ENCODE measurements at regions not wholly inside any gene's neighbourhood (a gene's known extent, or its start where the extent isn't known, plus 50 kb on each side); places are given as distances from the start of the nearest gene placed in this dataset.
"Not testable (repeated sequence)": the region's sequence is repeated elsewhere in the genome, so short reads cannot be mapped to it uniquely, and the experiment has no call there.

DNA sequence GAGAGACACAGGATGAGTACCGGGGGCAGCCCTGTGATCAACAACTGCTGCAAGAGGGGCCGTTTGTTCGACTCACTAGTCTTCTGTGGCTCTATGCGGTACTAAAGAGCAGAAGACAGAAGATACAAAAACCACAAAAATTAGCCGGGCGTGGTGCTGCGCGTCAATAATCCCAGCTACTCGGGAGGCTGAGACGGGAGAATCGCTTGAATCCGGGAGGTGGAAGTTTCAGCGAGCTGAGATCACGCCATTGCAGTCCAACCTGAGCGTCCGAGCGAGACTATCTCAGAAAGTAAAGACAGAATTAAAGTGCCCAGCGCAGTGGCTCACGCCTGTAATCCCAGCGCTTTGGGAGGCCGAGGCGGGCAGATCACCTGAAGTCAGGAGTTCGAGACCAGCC lies 71.0 kb upstream of the RNU2-1 start:
- H3K4me3 ChIP-seq; H3K9me3 ChIP-seq (replicated peaks); H3K27ac ChIP-seq; H3K4me1 ChIP-seq (replicated peaks); H3K36me3 ChIP-seq; H3K27me3 ChIP-seq (replicated peaks): not testable (repeated sequence)
- peak in 1 of 2 experiments; percentile 28 for DNase-seq (ENCODE audit: low read depth in 1 of 2, low spot score in 2 of 2)

DNA sequence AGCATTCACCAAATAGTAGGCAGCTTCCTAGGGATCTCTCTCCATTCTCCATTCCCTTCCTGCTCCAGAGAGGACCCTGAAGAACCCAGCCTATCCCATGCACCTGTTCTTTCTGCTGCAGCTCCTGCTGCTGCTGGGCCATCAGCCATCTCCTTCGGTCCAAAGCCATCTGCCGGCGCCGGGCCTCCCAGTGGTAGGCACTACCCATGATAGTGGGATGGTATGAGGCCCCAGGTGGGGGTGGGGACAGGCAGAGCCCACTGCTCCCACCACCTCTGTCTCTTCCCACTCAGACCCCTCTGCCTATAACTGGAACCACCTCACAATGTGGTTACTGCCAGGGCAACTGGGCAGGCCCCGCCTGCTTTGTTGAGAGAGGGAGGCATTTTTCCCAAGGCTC lies 69.3 kb upstream of the RNU2-1 start:
- H3K27me3 ChIP-seq (replicated peaks); H3K27ac ChIP-seq; H3K4me3 ChIP-seq; DNase-seq (ENCODE audit: low read depth in 1 of 2, low spot score in 2 of 2); H3K36me3 ChIP-seq; H3K9me3 ChIP-seq (replicated peaks); H3K4me1 ChIP-seq (replicated peaks): not testable (repeated sequence)

- H3K36me3 ChIP-seq; H3K9me3 ChIP-seq (replicated peaks); H3K4me1 ChIP-seq (replicated peaks); H3K27me3 ChIP-seq (replicated peaks); DNase-seq (ENCODE audit: low read depth in 1 of 2, low spot score in 2 of 2); H3K27ac ChIP-seq; H3K4me3 ChIP-seq: not testable (repeated sequence)
Measured at GRCh38 chr17:43299300-43300076, 65.7 kb upstream of the RNU2-1 start.

DNA sequence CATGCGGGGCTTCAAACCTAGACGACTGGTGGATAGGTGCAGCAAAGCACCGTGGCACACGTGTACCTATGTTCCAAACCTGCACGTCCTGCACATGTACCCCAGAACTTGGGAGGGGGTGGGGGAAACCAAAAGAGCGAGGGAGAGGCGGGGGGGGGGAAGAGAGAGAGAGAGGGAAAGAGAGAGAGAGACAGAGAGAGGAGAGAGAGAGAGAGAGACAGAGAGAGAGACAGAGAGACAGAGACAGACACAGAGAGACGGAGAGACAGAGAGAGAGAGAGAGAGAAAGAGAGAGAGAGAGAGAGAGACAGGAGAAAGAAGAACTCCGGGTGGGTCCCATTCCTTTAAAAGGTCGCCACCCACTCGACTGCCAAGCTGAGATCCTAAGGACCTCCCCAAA lies 55.9 kb upstream of the RNU2-1 start:
- DNase-seq (ENCODE audit: low read depth in 1 of 2, low spot score in 2 of 2); H3K27ac ChIP-seq; H3K9me3 ChIP-seq (replicated peaks); H3K4me1 ChIP-seq (replicated peaks); H3K4me3 ChIP-seq; H3K27me3 ChIP-seq (replicated peaks); H3K36me3 ChIP-seq: not testable (repeated sequence)

DNA sequence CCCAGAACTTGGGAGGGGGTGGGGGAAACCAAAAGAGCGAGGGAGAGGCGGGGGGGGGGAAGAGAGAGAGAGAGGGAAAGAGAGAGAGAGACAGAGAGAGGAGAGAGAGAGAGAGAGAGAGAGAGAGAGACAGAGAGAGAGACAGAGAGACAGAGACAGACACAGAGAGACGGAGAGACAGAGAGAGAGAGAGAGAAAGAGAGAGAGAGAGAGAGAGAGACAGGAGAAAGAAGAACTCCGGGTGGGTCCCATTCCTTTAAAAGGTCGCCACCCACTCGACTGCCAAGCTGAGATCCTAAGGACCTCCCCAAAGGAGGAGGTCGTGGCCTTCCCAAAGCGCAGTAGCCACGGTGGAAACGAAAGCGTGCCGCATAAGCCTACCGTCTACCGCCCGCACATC lies 49.8 kb upstream of the RNU2-1 start:
- not testable (repeated sequence) for H3K9me3 ChIP-seq (replicated peaks); H3K4me1 ChIP-seq (replicated peaks); H3K27me3 ChIP-seq (replicated peaks); H3K36me3 ChIP-seq; H3K4me3 ChIP-seq; H3K27ac ChIP-seq
- DNase-seq (ENCODE audit: low read depth in 1 of 2, low spot score in 2 of 2): peak in 1 of 2 experiments; percentile 16

Measured in SJSA1 (cell line).